Subcutaneous abdominal adipose tissue (tissue), 5 donors: ENCODE measurements at regions not wholly inside any gene's neighbourhood (a gene's known extent, or its start where the extent isn't known, plus 50 kb on each side); places are given as distances from the start of the nearest gene placed in this dataset.

ENCODE experiments used
- H3K27ac ChIP-seq: one replicate; pipeline ENCODE4 v1.7.0; 2013; ENCODE audit warnings: low read depth, mild to moderate bottlenecking, inconsistent platforms, low read length, moderate library complexity
- H3K27me3 ChIP-seq, 5 donors: one replicate each; pipeline ENCODE4 v1.7.0; 2013; ENCODE audit warnings: low read length in 5 of 5, inconsistent platforms in 1 of 5; ENCODE audit not compliant: control insufficient read depth in 5 of 5, insufficient read depth in 4 of 5
- H3K36me3 ChIP-seq, 5 donors: one replicate each; pipeline ENCODE4 v1.7.0; 2013; ENCODE audit warnings: low read length in 5 of 5; ENCODE audit not compliant: control insufficient read depth in 5 of 5, insufficient read depth in 5 of 5
- H3K4me1 ChIP-seq, 5 donors: one replicate each; pipeline ENCODE4 v1.7.0; 2013; ENCODE audit warnings: low read length in 5 of 5, mild to moderate bottlenecking in 3 of 5, moderate library complexity in 1 of 5; ENCODE audit not compliant: control insufficient read depth in 5 of 5, insufficient read depth in 5 of 5
- H3K4me3 ChIP-seq, 5 donors: one replicate each; pipeline ENCODE4 v1.7.0; 2013; ENCODE audit warnings: low read length in 5 of 5, low read depth in 1 of 5
- H3K9ac ChIP-seq, 5 donors: one replicate each; pipeline ENCODE4 v1.7.0; 2013; ENCODE audit warnings: low read length in 5 of 5, mild to moderate bottlenecking in 4 of 5, moderate library complexity in 3 of 5
- H3K9me3 ChIP-seq, 5 donors: one replicate each; pipeline ENCODE4 v1.7.0; 2013; ENCODE audit warnings: low read length in 5 of 5; ENCODE audit not compliant: control insufficient read depth in 5 of 5
- donor health status: healthy.
- donor health status: healthy.
- donor health status: healthy.
- donor health status: healthy.
- donor health status: healthy.

DNA sequence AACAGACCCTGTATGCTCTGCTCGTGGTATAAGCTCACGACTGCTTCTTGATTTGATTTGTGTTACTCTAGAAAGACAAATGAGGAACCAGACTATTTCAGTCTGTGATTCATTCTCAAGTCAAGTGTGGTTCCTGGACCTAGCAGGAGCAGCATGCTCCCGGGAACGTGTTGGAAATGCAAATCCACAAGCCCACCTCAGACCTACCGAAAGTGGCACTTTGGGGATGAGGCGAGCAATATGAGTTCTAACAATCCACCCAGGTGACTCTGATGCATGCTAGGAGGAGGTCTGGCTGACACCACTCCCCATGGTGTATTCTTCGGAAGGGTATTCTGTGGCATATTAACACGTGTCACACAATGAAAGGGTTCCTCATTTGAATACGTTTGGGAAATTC is 59.5 kb upstream of the TMX1 start:
- H3K27ac ChIP-seq, result no peak overlapping the region
- H3K4me1 ChIP-seq, result peaks cover 0 to 4% (median 0%) of the 10 kb centered on the region in 5 donors
- H3K27me3 ChIP-seq, result no peaks in the 10 kb centered on the region
- peaks cover 0 to 3% (median 0%) of the 10 kb centered on the region in 5 donors for H3K9me3 ChIP-seq
- H3K4me3 ChIP-seq, result no peak overlapping the region
- H3K9ac ChIP-seq, result no peak overlapping the region
- H3K36me3 ChIP-seq, result no peaks in the 10 kb centered on the region

- Histone ChIP-seq H3K4me1 (no peaks in the 10 kb centered on the region), H3K9me3 (peaks cover 0 to 3% (median 0%) of the 10 kb centered on the region in 5 donors), H3K4me3 (no peak overlapping the region)
Observed at GRCh38 chr14:51182131-51182565, 57.9 kb upstream of the TMX1 start.

DNA sequence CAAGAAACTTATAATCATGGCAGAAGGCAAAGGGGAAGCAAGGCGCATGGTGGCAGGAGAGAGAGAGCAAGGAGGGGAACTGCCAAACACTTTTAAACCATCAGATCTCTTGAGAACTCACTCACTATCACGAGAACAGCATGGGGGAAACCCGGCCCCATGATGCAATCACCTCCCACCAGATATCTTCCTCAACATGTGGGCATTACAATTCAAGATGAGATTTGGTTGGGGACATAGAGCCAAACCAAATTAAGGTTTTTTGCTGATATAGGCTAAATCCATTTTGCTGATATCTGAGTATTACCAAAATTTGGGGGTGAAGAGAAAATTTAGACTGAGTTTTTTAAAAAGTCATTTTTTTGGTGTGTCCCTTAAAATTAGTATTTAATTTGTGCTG is 54.9 kb upstream of the TMX1 start:
- no peaks in the 10 kb centered on the region for H3K9me3 ChIP-seq
- peaks cover 0 to 7% (median 2%) of the 10 kb centered on the region in 5 donors for H3K4me1 ChIP-seq
- H3K27ac ChIP-seq, result no peak overlapping the region
- H3K27me3 ChIP-seq, result no peaks in the 10 kb centered on the region
- no peak overlapping the region for H3K4me3 ChIP-seq
- no peaks in the 10 kb centered on the region for H3K36me3 ChIP-seq
- no peak overlapping the region for H3K9ac ChIP-seq

More at GRCh38 chr14:51182131-51182565, 57.9 kb upstream of the TMX1 start:
- Histone ChIP-seq H3K27me3 (no peaks in the 10 kb centered on the region), H3K27ac (no peak overlapping the region), H3K36me3 (no peaks in the 10 kb centered on the region), H3K9ac (no peak overlapping the region)

- Histone ChIP-seq H3K27me3 (no peaks in the 10 kb centered on the region), H3K27ac (no peak overlapping the region), H3K4me3 (no peak overlapping the region)
Observed at GRCh38 chr14:51185754-51186153, 54.3 kb upstream of the TMX1 start.

GRCh38 chr14:51188566-51189185 is 51.4 kb upstream of the TMX1 start:
- Histone ChIP-seq H3K4me3 (no peak overlapping the region), H3K27ac (no peak overlapping the region), H3K36me3 (no peaks in the 10 kb centered on the region), H3K9ac (no peak overlapping the region), H3K4me1 (peaks cover 0 to 7% (median 2%) of the 10 kb centered on the region in 5 donors), H3K9me3 (no peaks in the 10 kb centered on the region), H3K27me3 (no peaks in the 10 kb centered on the region)

More at GRCh38 chr14:51185754-51186153, 54.3 kb upstream of the TMX1 start:
- H3K4me1 ChIP-seq, result peaks cover 0 to 7% (median 2%) of the 10 kb centered on the region in 5 donors
- no peak overlapping the region for H3K9ac ChIP-seq
- no peaks in the 10 kb centered on the region for H3K36me3 ChIP-seq
- no peaks in the 10 kb centered on the region for H3K9me3 ChIP-seq

GRCh38 chr14:51189600-51190376 is 50.3 kb upstream of the TMX1 start:
- H3K4me1 ChIP-seq, result peaks cover 0 to 7% (median 2%) of the 10 kb centered on the region in 5 donors
- no peaks in the 10 kb centered on the region for H3K9me3 ChIP-seq
- H3K36me3 ChIP-seq, result no peaks in the 10 kb centered on the region
- no peak overlapping the region for H3K4me3 ChIP-seq
- no peak overlapping the region for H3K27ac ChIP-seq
- no peak overlapping the region for H3K9ac ChIP-seq
- H3K27me3 ChIP-seq, result no peaks in the 10 kb centered on the region
